AG09309 (cell line): ENCODE measurements at regions not wholly inside any gene's neighbourhood (a gene's known extent, or its start where the extent isn't known, plus 50 kb on each side); places are given as distances from the start of the nearest gene placed in this dataset.

Experiments used
- DNase-seq: peaks from one replicate; pipeline ENCODE4 v3.0.0-alpha.2; 2010; ENCODE audit warnings: low read depth
- H3K4me3 ChIP-seq: 2 replicates; pipeline ENCODE4 v1.5.1; 2011; ENCODE audit warnings: mild to moderate bottlenecking, low read depth, low read length, moderate library complexity; ENCODE audit not compliant: control insufficient read depth
- CTCF ChIP-seq: IDR thresholded peaks from 2 replicates; pipeline ENCODE4 v1.5.1; 2011; ENCODE audit warnings: mild to moderate bottlenecking, low read depth, low read length, inconsistent platforms; ENCODE audit not compliant: insufficient read depth, control insufficient read depth; ENCODE audit errors: missing control alignments

GRCh38 chr2:156704132-156704531, 268.0 kb downstream of the GPD2 start:
- no peak for TF ChIP-seq CTCF
- no peak overlapping the region for H3K4me3 ChIP-seq
- DNase-seq, result no peak

DNA sequence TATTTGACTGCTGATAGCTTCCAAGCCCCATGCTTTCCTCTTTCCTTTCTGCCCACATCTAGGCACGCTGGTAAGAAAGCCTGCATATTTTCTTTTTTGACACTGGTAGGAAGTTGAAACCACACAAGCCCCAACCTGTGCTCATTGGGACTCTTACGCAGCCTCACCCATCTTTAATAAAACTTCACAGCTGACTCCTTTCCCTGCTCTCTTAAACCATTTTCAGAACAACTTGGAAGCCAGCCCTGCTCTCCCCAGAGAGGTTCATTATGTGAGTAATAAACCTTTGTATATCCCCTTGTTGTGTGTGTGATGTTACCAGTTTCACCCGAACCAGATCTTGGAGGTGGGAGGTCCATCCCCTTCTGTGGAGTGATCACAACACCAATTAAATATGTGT, 268.4 kb downstream of the GPD2 start:
- TF ChIP-seq CTCF, result no peak
- DNase-seq, result no peak

DNA sequence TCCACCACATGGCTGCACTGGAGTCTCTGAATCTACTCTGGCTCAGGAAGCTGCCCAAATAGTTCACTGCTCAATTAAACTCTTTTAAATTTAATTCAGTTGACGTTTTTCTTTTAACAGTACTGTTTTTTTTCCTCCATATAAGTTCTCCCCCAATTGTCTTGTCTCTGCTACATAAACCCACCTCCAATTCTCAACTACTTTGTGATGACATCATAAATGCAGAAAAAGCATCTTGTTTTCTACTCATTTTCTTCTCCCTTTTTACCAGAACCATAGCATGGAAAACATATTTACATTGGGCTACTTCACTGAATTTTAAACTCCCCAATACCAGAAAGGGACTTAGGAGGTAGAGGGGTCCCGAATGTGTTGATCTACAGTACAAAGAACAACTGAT, 270.4 kb downstream of the GPD2 start:
- no peak for TF ChIP-seq CTCF
- DNase-seq, result no peak

More for the DNA sequence above, 268.4 kb downstream of the GPD2 start:
- no peak overlapping the region for H3K4me3 ChIP-seq

DNA sequence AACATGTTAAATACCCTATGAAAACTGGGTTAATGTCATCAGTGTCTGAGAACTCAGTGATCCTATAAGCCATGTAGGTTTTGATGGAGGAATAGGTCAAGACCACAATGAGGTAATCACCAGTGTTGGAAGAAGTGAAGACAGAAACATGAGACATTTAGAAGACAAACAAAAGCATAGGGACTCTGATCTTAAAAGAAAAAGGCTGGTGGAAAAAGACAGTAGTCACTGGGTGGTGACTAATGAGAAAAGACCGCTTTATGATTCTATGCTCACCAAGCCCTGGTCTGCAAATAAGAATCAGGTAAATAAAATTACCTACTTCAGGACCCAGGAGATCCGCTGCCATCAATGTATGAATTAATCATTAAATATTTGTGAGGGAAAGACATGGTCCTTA, 271.9 kb downstream of the GPD2 start:
- no peak for DNase-seq
- H3K4me3 ChIP-seq, result no peak overlapping the region
- no peak for TF ChIP-seq CTCF

More for the DNA sequence above, 270.4 kb downstream of the GPD2 start:
- no peak overlapping the region for H3K4me3 ChIP-seq

- no peak for TF ChIP-seq CTCF
- DNase-seq, result no peak
- H3K4me3 ChIP-seq, result no peak overlapping the region
These were observed 272.9 kb downstream of the GPD2 start for GRCh38 chr2:156709091-156709490.

DNA sequence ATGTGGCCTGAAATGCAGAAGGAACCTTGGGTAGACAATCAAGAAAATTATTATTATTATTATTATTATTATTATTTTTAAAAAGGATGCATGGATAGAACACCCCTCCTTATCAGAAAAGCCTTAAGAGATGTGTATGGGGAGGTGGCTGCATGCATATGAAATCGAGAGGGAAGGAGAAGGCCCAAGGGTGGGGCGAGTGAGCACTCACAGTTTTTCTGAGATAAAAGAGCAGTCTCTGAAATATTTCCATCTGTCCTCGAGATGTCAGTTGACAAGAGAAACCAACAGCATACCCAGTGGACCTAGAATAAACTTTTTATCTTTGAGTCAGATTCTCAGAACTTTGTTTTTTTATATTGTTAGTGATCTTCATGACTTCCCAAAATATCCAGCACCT, 282.9 kb downstream of the GPD2 start:
- DNase-seq, result no peak
- TF ChIP-seq CTCF, result no peak
- no peak overlapping the region for H3K4me3 ChIP-seq

- H3K4me3 ChIP-seq, result no peak overlapping the region
- DNase-seq, result no peak
- TF ChIP-seq CTCF, result no peak
These were observed 291.7 kb downstream of the GPD2 start for GRCh38 chr2:156727867-156728266.
